GM18499 (cell line): ENCODE measurements at regions not wholly inside any gene's neighbourhood (a gene's known extent, or its start where the extent isn't known, plus 50 kb on each side); places are given as distances from the start of the nearest gene placed in this dataset.
"Not testable (repeated sequence)": the region's sequence is repeated elsewhere in the genome, so short reads cannot be mapped to it uniquely, and the experiment has no call there.

Experiments used
- ATAC-seq: cut with Tn5 transposase; IDR thresholded peaks from one replicate; pipeline ENCODE4 v1.9.1; 2021; ENCODE audit warnings: moderate number of reproducible peaks; ENCODE audit not compliant: insufficient read depth, unreplicated experiment

- ATAC-seq, result no peak
These were observed 154.7 kb upstream of the CDK1 start for GRCh38 chr10:60623627-60624026.

- ATAC-seq, result no peak
These were observed 157.3 kb upstream of the CDK1 start for GRCh38 chr10:60621018-60621417.

- no peak for ATAC-seq
These were observed 159.4 kb upstream of the CDK1 start for GRCh38 chr10:60618861-60619260.

- no peak for ATAC-seq
These were observed 162.7 kb upstream of the CDK1 start for GRCh38 chr10:60615541-60615940.

- no peak for ATAC-seq
These were observed 163.9 kb upstream of the CDK1 start for GRCh38 chr10:60614363-60614762.

GRCh38 chr10:60613434-60613833, 164.8 kb upstream of the CDK1 start:
- ATAC-seq, result no peak

- ATAC-seq, result no peak
These were observed 167.0 kb upstream of the CDK1 start for GRCh38 chr10:60611291-60611747.

GRCh38 chr10:60607372-60607771, 170.9 kb upstream of the CDK1 start:
- ATAC-seq, result no peak

- ATAC-seq, result no peak
These were observed 171.8 kb upstream of the CDK1 start for GRCh38 chr10:60606343-60607080.

- ATAC-seq, result no peak
These were observed 172.8 kb upstream of the CDK1 start for GRCh38 chr10:60605476-60605875.

GRCh38 chr10:60604342-60604741, 173.9 kb upstream of the CDK1 start:
- no peak for ATAC-seq

GRCh38 chr10:60597513-60597912, 180.8 kb upstream of the CDK1 start:
- no peak for ATAC-seq

- no peak for ATAC-seq
These were observed 182.4 kb upstream of the CDK1 start for GRCh38 chr10:60595852-60596251.

- ATAC-seq, result no peak
These were observed 183.7 kb upstream of the CDK1 start for GRCh38 chr10:60594476-60595051.

GRCh38 chr10:60591119-60591518, 187.2 kb upstream of the CDK1 start:
- ATAC-seq, result no peak

- no peak for ATAC-seq
These were observed 188.9 kb upstream of the CDK1 start for GRCh38 chr10:60589376-60589775.

- ATAC-seq, result not testable (repeated sequence)
These were observed 192.1 kb upstream of the ANK3 start for GRCh38 chr10:60581782-60582181.

GRCh38 chr10:60578217-60578616, 188.5 kb upstream of the ANK3 start:
- ATAC-seq, result no peak

- no peak for ATAC-seq
These were observed 186.7 kb upstream of the ANK3 start for GRCh38 chr10:60576130-60577069.

- no peak for ATAC-seq
These were observed 185.4 kb upstream of the ANK3 start for GRCh38 chr10:60575105-60575504.

GRCh38 chr10:60574388-60574787, 184.7 kb upstream of the ANK3 start:
- ATAC-seq, result no peak
